ENCODE measurements at regions not wholly inside any gene's neighbourhood (a gene's known extent, or its start where the extent isn't known, plus 50 kb on each side); places are given as distances from the start of the nearest gene placed in this dataset.

DNA sequence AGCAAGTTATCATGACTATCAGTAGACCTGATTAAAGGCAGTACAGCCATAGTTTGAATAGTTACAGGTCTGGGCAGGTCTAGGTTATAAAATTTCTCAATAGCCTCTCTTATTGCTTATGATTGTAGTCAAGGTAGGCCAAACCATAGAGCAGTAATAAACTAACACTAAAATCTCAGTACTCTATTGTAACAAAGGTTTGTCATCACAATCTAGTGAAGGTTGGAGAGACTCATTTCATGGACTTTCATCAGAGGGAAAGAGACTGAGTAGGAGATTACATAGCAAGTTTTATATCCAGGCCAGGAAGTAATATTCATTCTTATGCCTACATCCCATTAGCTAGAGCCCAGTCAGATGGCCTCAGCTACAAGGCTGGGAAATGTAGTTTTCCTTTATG lies 141.0 kb downstream of the ASB9 start:
- no peak for DNase-seq (ENCODE audit: low read depth, low spot score)
- H3K27ac ChIP-seq, result peak overlapping the region; percentile 64

DNA sequence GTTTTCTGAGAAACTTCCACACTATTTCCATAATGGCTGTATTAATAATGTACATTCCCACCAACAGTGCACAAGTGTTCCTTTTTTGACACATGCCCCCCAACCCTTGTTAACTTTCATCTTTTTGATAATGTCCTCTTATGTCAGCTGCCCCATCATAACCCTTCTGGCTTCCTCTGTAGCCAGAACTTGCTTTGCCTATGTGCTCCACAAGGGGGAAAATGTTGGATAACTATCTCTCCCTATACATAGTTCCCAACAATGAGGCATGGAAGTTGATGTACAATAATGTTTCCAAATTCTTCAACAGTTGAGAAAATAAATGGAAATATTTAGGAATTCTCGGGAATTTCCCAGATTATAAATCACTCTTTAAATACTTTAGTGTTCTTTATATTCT lies 142.9 kb downstream of the ASB9 start:
- DNase-seq (ENCODE audit: low read depth, low spot score), result no peak
- no peak overlapping the region for H3K27ac ChIP-seq

DNA sequence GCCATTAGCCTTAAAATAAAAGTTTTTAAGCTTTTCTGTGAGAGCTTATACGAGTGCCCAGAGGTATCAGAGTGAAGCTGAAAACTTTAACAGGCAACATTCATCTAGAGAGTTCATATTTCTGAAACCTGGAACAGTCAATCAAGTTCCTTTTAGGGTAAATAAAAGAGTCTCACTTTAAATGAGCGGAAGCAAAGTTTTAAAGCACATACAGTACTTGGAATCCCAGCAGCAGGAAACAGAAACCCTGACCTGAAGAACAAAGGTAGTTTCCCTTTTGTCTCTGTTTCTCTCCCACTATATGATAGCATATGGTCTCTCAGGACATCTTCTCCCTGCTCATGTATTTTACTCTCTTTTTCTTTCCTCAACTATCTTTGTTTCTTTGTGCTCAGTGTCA lies 153.0 kb downstream of the ASB9 start:
- H3K27ac ChIP-seq, result no peak overlapping the region
- no peak for DNase-seq (ENCODE audit: low read depth, low spot score)

GRCh38 chrX:15114743-15115566 lies 154.9 kb downstream of the ASB9 start:
- DNase-seq (ENCODE audit: low read depth, low spot score), result no peak
- no peak overlapping the region for H3K27ac ChIP-seq

- H3K27ac ChIP-seq, result no peak overlapping the region
- DNase-seq (ENCODE audit: low read depth, low spot score), result no peak
Measured at GRCh38 chrX:15107367-15107988, 162.4 kb downstream of the ASB9 start.

- no peak for DNase-seq (ENCODE audit: low read depth, low spot score)
- H3K27ac ChIP-seq, result no peak overlapping the region
Measured at GRCh38 chrX:15098505-15098904, 171.4 kb downstream of the ASB9 start.

GRCh38 chrX:15087747-15088146 lies 182.1 kb downstream of the ASB9 start:
- DNase-seq (ENCODE audit: low read depth, low spot score), result no peak
- no peak overlapping the region for H3K27ac ChIP-seq

GRCh38 chrX:15073313-15073712 lies 196.6 kb downstream of the ASB9 start:
- no peak for DNase-seq (ENCODE audit: low read depth, low spot score)

DNA sequence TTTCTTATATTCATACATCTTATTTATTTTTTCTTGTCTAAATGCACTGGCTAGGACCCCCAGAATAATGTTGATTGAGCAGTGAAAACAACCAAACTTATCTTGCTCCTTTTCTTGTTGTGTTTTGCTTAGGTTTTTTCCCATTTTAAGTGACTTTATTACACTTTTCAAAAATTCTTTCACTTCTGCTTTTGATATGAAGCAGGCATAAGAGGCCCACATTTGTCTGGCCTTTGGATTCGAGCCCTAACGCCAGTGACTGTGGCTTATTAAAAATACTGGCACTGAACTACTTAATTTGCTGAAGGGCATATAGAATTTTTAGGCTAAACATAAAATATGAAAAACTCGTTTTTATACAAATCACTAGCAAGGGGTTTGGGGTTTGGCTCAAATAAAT lies 197.0 kb downstream of the ASB9 start:
- no peak overlapping the region for H3K27ac ChIP-seq
- no peak for DNase-seq (ENCODE audit: low read depth, low spot score)

More at GRCh38 chrX:15073313-15073712, 196.6 kb downstream of the ASB9 start:
- H3K27ac ChIP-seq, result no peak overlapping the region

GRCh38 chrX:15072259-15072658 lies 197.6 kb downstream of the ASB9 start:
- H3K27ac ChIP-seq, result no peak overlapping the region

DNA sequence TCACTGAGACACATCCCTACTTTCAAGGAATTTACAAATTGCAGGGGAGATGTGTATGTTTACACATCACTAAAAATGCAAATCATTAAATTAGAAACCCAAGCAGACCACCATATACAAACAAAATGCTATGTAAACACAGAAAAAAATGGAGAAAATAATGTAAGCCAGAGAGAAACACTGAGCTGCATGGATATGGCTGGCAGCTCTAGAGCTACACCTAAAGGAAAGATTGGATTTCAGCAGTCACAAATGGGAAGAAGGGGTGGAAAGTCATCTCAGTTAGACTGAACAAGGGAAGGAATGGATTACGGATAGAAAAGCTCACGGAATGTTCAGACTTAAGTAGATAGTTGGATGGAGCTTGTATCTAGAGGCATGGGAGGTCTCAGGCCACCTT lies 186.3 kb downstream of the MOSPD2 start:
- no peak overlapping the region for H3K27ac ChIP-seq
- DNase-seq (ENCODE audit: low read depth, low spot score), result no peak

More at GRCh38 chrX:15072259-15072658, 197.6 kb downstream of the ASB9 start:
- no peak for DNase-seq (ENCODE audit: low read depth, low spot score)

DNA sequence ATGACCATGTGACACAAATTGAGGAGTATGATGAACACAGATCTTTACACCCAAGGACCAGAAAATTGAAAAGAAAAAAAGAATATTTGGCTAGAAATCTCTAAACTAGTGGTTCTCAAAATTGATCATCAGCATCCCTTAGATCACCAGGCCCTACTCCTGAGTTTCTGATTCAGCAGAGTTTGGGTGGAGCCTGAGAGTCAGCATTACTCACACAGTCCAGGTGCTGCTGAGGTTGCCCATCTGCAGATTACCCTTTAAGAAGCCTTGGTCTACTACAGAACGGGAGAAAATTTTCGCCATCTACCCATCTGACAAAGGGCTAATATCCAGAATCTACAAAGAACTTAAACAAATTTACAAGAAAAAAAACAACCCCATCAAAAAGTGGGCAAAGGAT lies 182.8 kb downstream of the MOSPD2 start:
- peak overlapping the region; percentile 30 for H3K27ac ChIP-seq
- no peak for DNase-seq (ENCODE audit: low read depth, low spot score)

DNA sequence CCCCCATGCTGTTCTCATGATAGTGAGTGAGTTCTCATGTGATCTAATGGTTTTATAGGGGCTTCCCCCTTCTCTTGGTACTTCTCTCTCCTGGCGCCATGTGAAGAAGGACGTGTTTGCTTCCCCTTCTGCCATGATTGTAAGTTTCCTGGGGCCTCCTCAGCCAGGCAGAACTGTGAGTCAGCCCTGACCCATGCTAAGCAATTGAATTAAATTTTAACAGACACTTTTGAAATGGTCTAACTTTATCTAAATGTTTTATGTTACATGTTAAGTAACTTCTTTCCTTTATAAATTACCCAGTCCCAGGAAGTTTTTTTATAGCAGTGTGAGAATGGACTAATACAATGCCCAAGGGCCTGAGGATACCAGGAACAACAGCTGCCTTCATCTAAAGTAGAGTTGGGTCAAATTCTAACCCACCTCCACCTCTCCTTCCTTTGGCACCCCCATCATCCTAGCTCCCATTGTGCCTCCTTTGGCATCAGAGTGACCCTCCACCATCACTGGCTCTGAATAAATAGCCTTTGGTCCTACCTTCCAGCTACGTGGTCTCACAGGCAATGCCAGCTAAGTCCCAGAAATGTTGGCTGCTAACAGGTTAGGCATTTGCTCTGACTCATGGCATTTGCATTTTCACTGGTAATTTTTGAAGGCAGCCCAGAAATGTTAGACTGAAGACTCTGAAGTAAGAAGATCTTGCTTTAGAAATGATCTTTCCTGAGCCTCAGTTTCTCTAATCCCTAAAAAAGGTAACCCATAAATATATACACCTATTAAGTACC lies 182.1 kb downstream of the MOSPD2 start:
- H3K27ac ChIP-seq, result peak overlapping the region; percentile 30
- DNase-seq (ENCODE audit: low read depth, low spot score), result no peak

GRCh38 chrX:15050395-15050794 lies 177.2 kb downstream of the MOSPD2 start:
- DNase-seq (ENCODE audit: low read depth, low spot score), result no peak
- no peak overlapping the region for H3K27ac ChIP-seq

DNA sequence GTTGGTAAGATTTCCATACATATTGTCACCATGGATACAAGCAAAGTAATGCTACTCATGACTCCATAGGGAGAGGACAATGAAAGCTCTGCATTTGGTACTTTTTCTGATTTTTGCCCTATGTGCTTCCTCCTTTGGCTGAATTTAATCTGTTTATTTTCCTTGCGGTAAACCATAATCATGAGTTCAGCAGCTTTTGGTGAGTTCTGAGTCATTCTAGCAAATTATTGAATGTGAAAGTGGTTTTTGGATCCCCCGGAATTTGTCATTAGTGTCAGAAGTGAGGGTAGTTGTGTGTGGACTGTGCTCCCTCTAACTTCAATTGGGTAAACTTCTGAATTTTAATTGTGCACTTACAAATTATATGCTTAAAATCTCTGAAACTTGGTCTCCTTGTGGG lies 170.3 kb downstream of the MOSPD2 start:
- H3K27ac ChIP-seq, result no peak overlapping the region
- DNase-seq (ENCODE audit: low read depth, low spot score), result no peak

- H3K27ac ChIP-seq, result no peak overlapping the region
- no peak for DNase-seq (ENCODE audit: low read depth, low spot score)
Measured at GRCh38 chrX:15033917-15034316, 160.7 kb downstream of the MOSPD2 start.

- no peak overlapping the region for H3K27ac ChIP-seq
- DNase-seq (ENCODE audit: low read depth, low spot score), result no peak
Measured at GRCh38 chrX:15017491-15017890, 144.3 kb downstream of the MOSPD2 start.

GRCh38 chrX:15016051-15016450 lies 142.8 kb downstream of the MOSPD2 start:
- DNase-seq (ENCODE audit: low read depth, low spot score), result no peak
- no peak overlapping the region for H3K27ac ChIP-seq

- H3K27ac ChIP-seq, result no peak overlapping the region
- no peak for DNase-seq (ENCODE audit: low read depth, low spot score)
Measured at GRCh38 chrX:15014281-15014680, 141.1 kb downstream of the MOSPD2 start.

- no peak overlapping the region for H3K27ac ChIP-seq
- DNase-seq (ENCODE audit: low read depth, low spot score), result no peak
Measured at GRCh38 chrX:15013461-15013860, 140.2 kb downstream of the MOSPD2 start.

DNA sequence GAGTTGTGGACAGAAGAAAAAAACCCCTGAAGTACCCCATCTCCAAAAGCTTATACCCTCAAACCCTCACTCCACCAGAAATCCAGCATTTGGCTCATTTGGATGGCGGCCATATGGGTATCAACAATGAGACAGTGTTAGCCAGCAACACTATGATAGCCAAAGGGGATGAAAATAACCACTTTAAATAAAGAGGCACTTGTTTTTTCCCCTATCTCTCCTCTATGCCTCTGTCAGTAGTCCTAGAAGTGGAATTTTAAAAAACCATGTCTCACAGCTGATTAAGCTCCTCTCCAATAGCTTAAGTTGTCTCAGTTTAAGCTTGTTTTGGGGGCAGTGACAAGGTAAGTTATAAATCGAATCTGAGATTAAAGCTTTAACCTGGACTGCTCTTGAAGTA lies 124.0 kb downstream of the MOSPD2 start:
- no peak overlapping the region for H3K27ac ChIP-seq
- no peak for DNase-seq (ENCODE audit: low read depth, low spot score)
